H1 (cell line): ENCODE measurements at regions not wholly inside any gene's neighbourhood (a gene's known extent, or its start where the extent isn't known, plus 50 kb on each side); places are given as distances from the start of the nearest gene placed in this dataset.

Experiments used
- CTCF ChIA-PET: fragments of 300-600 bp; sonication (Branson Sonifier 250); formaldehyde crosslinking; loops from one replicate; lab custom pipeline; 2021; ENCODE audit not compliant: partially characterized antibody; lab: Charles Lee
- POLR2A ChIA-PET: fragments of 300-600 bp; sonication (Branson Sonifier 250); formaldehyde crosslinking; loops from one replicate; lab custom pipeline; 2021; ENCODE audit warnings: inconsistent platforms; ENCODE audit not compliant: partially characterized antibody; lab: Charles Lee
- DNase-seq, 2 experiments: peaks; one replicate each; pipeline versions ENCODE4 v3.0.0 to v3.0.0-alpha.2; 2010 to 2022; ENCODE audit warnings: low spot score in 2 of 2, low read depth in 1 of 2, mixed read lengths in 1 of 2
- FAIRE-seq: peaks from 2 replicates; lab custom pipeline; 2011; peaks lifted over from hg19 to GRCh38; lab: Jason Lieb, UNC
- H2AFZ ChIP-seq: 2 replicates; pipeline ENCODE4 v1.8.1; 2012; ENCODE audit warnings: low read length, inconsistent platforms
- H2AK5ac ChIP-seq: 2 replicates; pipeline ENCODE4 v1.6.1; 2013; ENCODE audit warnings: low read depth, low read length
- H2BK120ac ChIP-seq: replicated peaks from 2 replicates; pipeline ENCODE3; 2013; ENCODE audit warnings: low read depth, low read length, inconsistent platforms
- H2BK12ac ChIP-seq: 2 replicates; pipeline ENCODE4 v1.6.1; 2013; ENCODE audit warnings: low read depth, low read length
- H2BK15ac ChIP-seq: 2 replicates; pipeline ENCODE4 v1.6.1; 2013; ENCODE audit warnings: low read length
- H2BK20ac ChIP-seq: 2 replicates; pipeline ENCODE4 v1.6.1; 2013; ENCODE audit warnings: low read length
- H2BK5ac ChIP-seq: 2 replicates; pipeline ENCODE4 v1.6.1; 2013; ENCODE audit warnings: low read depth, low read length
- H3K14ac ChIP-seq: 2 replicates; pipeline ENCODE4 v1.6.1; 2013; ENCODE audit warnings: inconsistent platforms; ENCODE audit not compliant: insufficient read length
- H3K18ac ChIP-seq: 2 replicates; pipeline ENCODE4 v1.6.1; 2013; ENCODE audit warnings: low read length; ENCODE audit errors: extremely low read depth
- H3K23ac ChIP-seq: 2 replicates; pipeline ENCODE4 v1.6.1; 2013; ENCODE audit warnings: inconsistent platforms; ENCODE audit not compliant: insufficient read length
- H3K23me2 ChIP-seq: 2 replicates; pipeline ENCODE4 v1.6.1; 2013; ENCODE audit warnings: low read depth, low read length
- H3K27ac ChIP-seq: 2 replicates; pipeline ENCODE4 v1.6.1; 2011; ENCODE audit warnings: low read depth, low read length, inconsistent platforms
- H3K27me3 ChIP-seq, 4 experiments: replicated peaks in 1 of 4; 1 replicate in 1 of 4; 2 replicates in 3 of 4; pipeline versions ENCODE4 v1.6.1 to v1.8.1; 2011 to 2013; ENCODE audit warnings: low read length in 3 of 4, mild to moderate bottlenecking in 3 of 4, inconsistent platforms in 2 of 4, mixed read lengths in 2 of 4, moderate library complexity in 1 of 4; ENCODE audit not compliant: control insufficient read depth in 3 of 4, insufficient read depth in 3 of 4; ENCODE audit errors: extremely low read depth in 1 of 4
- H3K36me3 ChIP-seq, 4 experiments: 2 replicates each; pipeline versions ENCODE4 v1.6.1 to v1.8.1; 2011 to 2013; ENCODE audit warnings: mild to moderate bottlenecking in 4 of 4, low read length in 3 of 4, moderate library complexity in 2 of 4, control low read depth in 1 of 4, inconsistent platforms in 1 of 4; ENCODE audit not compliant: insufficient read depth in 4 of 4, control insufficient read depth in 2 of 4
- H3K4ac ChIP-seq: replicated peaks from 2 replicates; pipeline ENCODE3; 2013; ENCODE audit warnings: low read length, low read depth, mixed read lengths, inconsistent platforms; ENCODE audit not compliant: insufficient read length
- H3K4me1 ChIP-seq, 4 experiments: replicated peaks in 1 of 4; 1 replicate in 1 of 4; 2 replicates in 3 of 4; pipeline versions ENCODE4 v1.6.1 to v1.8.1; 2011 to 2013; ENCODE audit warnings: low read length in 3 of 4, inconsistent platforms in 2 of 4, mixed read lengths in 1 of 4; ENCODE audit not compliant: insufficient read depth in 4 of 4, control insufficient read depth in 3 of 4
- H3K4me2 ChIP-seq, 2 experiments: 2 replicates each; pipeline versions ENCODE4 v1.6.1 to v1.8.1; 2011 to 2013; ENCODE audit warnings: low read depth in 2 of 2, low read length in 2 of 2, control low read depth in 1 of 2, inconsistent platforms in 1 of 2, mild to moderate bottlenecking in 1 of 2; ENCODE audit not compliant: insufficient read depth in 1 of 2
- H3K4me3 ChIP-seq, 4 experiments: fragments of 200-600, 300-600 bp in 1 of 4; sonication (generic), shearing (Covaris generic), sonication (Bioruptor Twin) in 1 of 4; 2 replicates each; pipeline versions ENCODE4 v1.5.1 to v1.8.1; 2011 to 2016; ENCODE audit warnings: low read length in 4 of 4, low read depth in 3 of 4, control low read depth in 2 of 4, inconsistent platforms in 2 of 4, mild to moderate bottlenecking in 2 of 4, mixed read lengths in 1 of 4, moderate library complexity in 1 of 4; ENCODE audit not compliant: insufficient read depth in 2 of 4; ENCODE audit errors: extremely low read depth in 1 of 4
- H3K56ac ChIP-seq: replicated peaks from 2 replicates; pipeline ENCODE3; 2013; ENCODE audit warnings: low read depth, mild to moderate bottlenecking, mixed read lengths, low read length, inconsistent platforms; ENCODE audit not compliant: insufficient read length
- H3K79me1 ChIP-seq: 2 replicates; pipeline ENCODE4 v1.6.1; 2013; ENCODE audit warnings: low read depth, low read length, control low read depth
- H3K79me2 ChIP-seq, 2 experiments: 2 replicates each; pipeline versions ENCODE4 v1.6.1 to v1.8.1; 2012 to 2013; ENCODE audit warnings: low read length in 2 of 2, mild to moderate bottlenecking in 2 of 2, inconsistent platforms in 1 of 2; ENCODE audit not compliant: insufficient read depth in 2 of 2, control insufficient read depth in 1 of 2
- H3K9ac ChIP-seq, 4 experiments: replicated peaks in 1 of 4; 1 replicate in 1 of 4; 2 replicates in 3 of 4; pipeline versions ENCODE4 v1.6.1 to v1.8.1; 2011 to 2013; ENCODE audit warnings: low read depth in 3 of 4, low read length in 3 of 4, control low read depth in 2 of 4, mild to moderate bottlenecking in 2 of 4, moderate library complexity in 2 of 4, inconsistent platforms in 1 of 4; ENCODE audit errors: extremely low read depth in 1 of 4
- H3K9me3 ChIP-seq, 2 experiments: 2 replicates each; pipeline versions ENCODE4 v1.6.1 to v1.8.1; 2012 to 2013; ENCODE audit warnings: mild to moderate bottlenecking in 2 of 2, moderate library complexity in 2 of 2, control low read depth in 1 of 2, inconsistent platforms in 1 of 2, low read depth in 1 of 2, low read length in 1 of 2, mixed read lengths in 1 of 2; ENCODE audit not compliant: insufficient read depth in 2 of 2
- H4K20me1 ChIP-seq, 2 experiments: replicated peaks in 1 of 2; 2 replicates each; pipeline versions ENCODE3 to v1.8.1; 2011 to 2013; ENCODE audit warnings: inconsistent platforms in 2 of 2, low read length in 2 of 2, mild to moderate bottlenecking in 1 of 2; ENCODE audit not compliant: insufficient read depth in 2 of 2, control insufficient read depth in 1 of 2
- H4K5ac ChIP-seq: 2 replicates; pipeline ENCODE4 v1.6.1; 2013; ENCODE audit warnings: low read length, low read depth, mixed read lengths, inconsistent platforms; ENCODE audit not compliant: insufficient read length
- H4K8ac ChIP-seq: 2 replicates; pipeline ENCODE4 v1.8.0; 2013; ENCODE audit warnings: mild to moderate bottlenecking, moderate library complexity, low read length, inconsistent platforms; ENCODE audit not compliant: insufficient read depth; ENCODE audit errors: extremely low read depth
- H4K91ac ChIP-seq: replicated peaks from 2 replicates; pipeline ENCODE3; 2013; ENCODE audit warnings: low read length, mixed read lengths, inconsistent platforms; ENCODE audit not compliant: insufficient read length
- ATF3 ChIP-seq: IDR thresholded peaks from 2 replicates; pipeline ENCODE4 v1.6.1; 2011; ENCODE audit warnings: low read depth, mild to moderate bottlenecking, low read length; ENCODE audit not compliant: insufficient read depth
- CTBP2 ChIP-seq: IDR thresholded peaks from 2 replicates; pipeline ENCODE4 v1.7.0; 2011; ENCODE audit warnings: borderline replicate concordance, mild to moderate bottlenecking, moderate library complexity, mixed read lengths, low read length; ENCODE audit not compliant: insufficient read depth, insufficient read length
- FOSL1 ChIP-seq: IDR thresholded peaks from 2 replicates; pipeline ENCODE4 v1.6.1; 2011; ENCODE audit warnings: mild to moderate bottlenecking, low read depth, low read length, moderate library complexity; ENCODE audit not compliant: insufficient read depth
- NANOG ChIP-seq: IDR thresholded peaks from 2 replicates; pipeline ENCODE4 v1.6.1; 2011; ENCODE audit warnings: low read length, low read depth, mild to moderate bottlenecking, inconsistent platforms; ENCODE audit not compliant: insufficient read depth, poor library complexity, severe bottlenecking
- POLR2AphosphoS5 ChIP-seq: IDR thresholded peaks from 2 replicates; pipeline ENCODE4 v1.6.1; 2011; ENCODE audit warnings: low read depth, low read length
- SIN3A ChIP-seq, 2 experiments: IDR thresholded peaks in 1 of 2; conservative IDR thresholded peaks in 1 of 2; 2 replicates each; pipeline ENCODE4 v1.6.1; 2011 to 2012; ENCODE audit warnings: low read length in 2 of 2, improper control_type of control experiment in 1 of 2, low read depth in 1 of 2, mild to moderate bottlenecking in 1 of 2
- TAF7 ChIP-seq: optimal IDR thresholded peaks from 2 replicates; pipeline ENCODE3; 2011; ENCODE audit warnings: low read depth, mild to moderate bottlenecking, inconsistent platforms, low read length, moderate library complexity, borderline replicate concordance
- TBP ChIP-seq: IDR thresholded peaks from 2 replicates; pipeline ENCODE4 v1.6.1; 2011; ENCODE audit warnings: low read depth, low read length, improper control_type of control experiment
- USF2 ChIP-seq: IDR thresholded peaks from 2 replicates; pipeline ENCODE4 v1.6.1; 2011; ENCODE audit warnings: low read length, improper control_type of control experiment
- whole genome bisulfite sequencing, 2 experiments: shearing (Covaris generic) in 1 of 2; methylation state at CpG; one replicate each; pipeline versions ENCODE4 v1.1.6 to v1.1.7; 2013 to 2015; ENCODE audit warnings: low lambda C conversion rate in 2 of 2, mixed read lengths in 2 of 2, inconsistent platforms in 1 of 2, low coverage in 1 of 2, missing lambda C conversion rate in 1 of 2; ENCODE audit not compliant: insufficient replicate concordance in 2 of 2, insufficient coverage in 1 of 2, insufficient read length in 1 of 2; ENCODE audit errors: extremely low coverage in 1 of 2, missing lambda C conversion rate in 1 of 2; 5-methylcytosine and 5-hydroxymethylcytosine counted together

- no peak for FAIRE-seq
- H3K27me3 ChIP-seq = no peaks in the 10 kb centered on the region
- no peak overlapping the region for H3K27ac ChIP-seq
- H4K91ac ChIP-seq = no peak overlapping the region
- no peaks in the 10 kb centered on the region for H3K79me1 ChIP-seq
- H3K4ac ChIP-seq = no peak overlapping the region
- no peaks in the 10 kb centered on the region for H3K9me3 ChIP-seq
- H3K4me2 ChIP-seq = no peak overlapping the region
- no peak overlapping the region for H2BK120ac ChIP-seq
- H4K5ac ChIP-seq = no peak overlapping the region
- no peak for DNase-seq
- no peak overlapping the region for H3K9ac ChIP-seq
- no peaks in the 10 kb centered on the region for H3K23me2 ChIP-seq
- WGBS, 2 experiments = 85% methylated on average over 9 of the region's 9 CpGs; no CpG with 5 or more reads in 1 of the 2 experiments
- H2AFZ ChIP-seq = no peak overlapping the region
- H2BK12ac ChIP-seq = no peak overlapping the region
- H2AK5ac ChIP-seq = no peak overlapping the region
- H4K20me1 ChIP-seq = no peaks in the 10 kb centered on the region
- no peak overlapping the region for H2BK5ac ChIP-seq
- H3K23ac ChIP-seq = no peak overlapping the region
- H2BK15ac ChIP-seq = no peak overlapping the region
- H3K4me1 ChIP-seq = no peaks in the 10 kb centered on the region
- no peaks in the 10 kb centered on the region for H3K79me2 ChIP-seq
- ChIA-PET CTCF (interaction anchor here (0.7 to 3.2 kb wide), 6 partner anchors 14 to 357 kb away, joined by 3 to 11 read pairs (median 4); no protein-coding TSS in a partner anchor), POLR2A (interaction anchor here (1.0 kb wide), 1 partner anchor 111 kb away, joined by 4 read pairs; no protein-coding TSS in a partner anchor)
- H3K18ac ChIP-seq = no peak overlapping the region
- H4K8ac ChIP-seq = no peak overlapping the region
- H2BK20ac ChIP-seq = no peak overlapping the region
- H3K14ac ChIP-seq = no peak overlapping the region
- H3K36me3 ChIP-seq = no peaks in the 10 kb centered on the region
- H3K4me3 ChIP-seq = no peak overlapping the region
- H3K56ac ChIP-seq = no peak overlapping the region
- no peak for TF ChIP-seq ATF3
- no peak for TF ChIP-seq FOSL1
- TF ChIP-seq POLR2AphosphoS5 = no peak
- TF ChIP-seq CTBP2 = no peak
- no peak for TF ChIP-seq SIN3A (conservative IDR thresholded peaks at IDR 0.05 in 1 of 2, IDR thresholded peaks at IDR 0.05 in 1 of 2; ENCODE audit: low read depth in 1 of 2, low read length in 2 of 2)
- TF ChIP-seq TAF7 = no peak
- TF ChIP-seq NANOG = no peak
- TF ChIP-seq TBP = no peak
- TF ChIP-seq USF2 = no peak
Observed at GRCh38 chr1:112332176-112333150, 63.6 kb upstream of the CTTNBP2NL start.
